DND-41 (cell line): ENCODE measurements at regions not wholly inside any gene's neighbourhood (a gene's known extent, or its start where the extent isn't known, plus 50 kb on each side); places are given as distances from the start of the nearest gene placed in this dataset.

Experiments used
- CTCF ChIP-seq: IDR thresholded peaks from 2 replicates; pipeline ENCODE4 v1.5.1; 2012; ENCODE audit warnings: borderline replicate concordance, low read length, moderate library complexity, mild to moderate bottlenecking; ENCODE audit not compliant: poor library complexity, severe bottlenecking; ENCODE audit errors: extremely low read depth
- EZH2 ChIP-seq: IDR thresholded peaks from 3 replicates; pipeline ENCODE4 v1.6.1; 2012; ENCODE audit warnings: borderline replicate concordance, low read depth, mild to moderate bottlenecking, moderate library complexity, low read length, inconsistent platforms; ENCODE audit not compliant: severe bottlenecking

GRCh38 chr21:34235514-34235913, 128.3 kb upstream of the KCNE2 start:
- TF ChIP-seq CTCF (no peak), EZH2 (no peak)
